ENCODE measurements at regions not wholly inside any gene's neighbourhood (a gene's known extent, or its start where the extent isn't known, plus 50 kb on each side); places are given as distances from the start of the nearest gene placed in this dataset.

- TF ChIP-seq CTCF (IDR thresholded peaks at IDR 0.05) = no peak
These were observed 173.6 kb upstream of the LNX1 start for GRCh38 chr4:53764761-53765490.

GRCh38 chr4:53763813-53764597, 172.7 kb upstream of the LNX1 start:
- no peak for TF ChIP-seq CTCF (IDR thresholded peaks at IDR 0.05)

GRCh38 chr4:53755656-53756055, 164.4 kb upstream of the LNX1 start:
- no peak for TF ChIP-seq CTCF (IDR thresholded peaks at IDR 0.05)

- no peak for TF ChIP-seq CTCF (IDR thresholded peaks at IDR 0.05)
These were observed 160.8 kb upstream of the LNX1 start for GRCh38 chr4:53752124-53752523.

- no peak for TF ChIP-seq CTCF (IDR thresholded peaks at IDR 0.05)
These were observed 157.1 kb upstream of the LNX1 start for GRCh38 chr4:53748328-53748772.

- no peak for TF ChIP-seq CTCF (IDR thresholded peaks at IDR 0.05)
These were observed 156.1 kb upstream of the LNX1 start for GRCh38 chr4:53747401-53747800.

GRCh38 chr4:53744446-53745160, 153.3 kb upstream of the LNX1 start:
- no peak for TF ChIP-seq CTCF (IDR thresholded peaks at IDR 0.05)
